ENCODE measurements at regions not wholly inside any gene's neighbourhood (a gene's known extent, or its start where the extent isn't known, plus 50 kb on each side); places are given as distances from the start of the nearest gene placed in this dataset.

GRCh38 chr18:44198612-44199284 is 481.9 kb upstream of the SETBP1 start:
- TF ChIP-seq CTCF (IDR thresholded peaks at IDR 0.05) (no peak), EZH2 (IDR thresholded peaks at IDR 0.05; ENCODE audit: borderline replicate concordance, insufficient read depth, low read depth, low read length, poor library complexity, severe bottlenecking) (no peak)

Measured in B cell (primary cell).